ENCODE measurements at regions not wholly inside any gene's neighbourhood (a gene's known extent, or its start where the extent isn't known, plus 50 kb on each side); places are given as distances from the start of the nearest gene placed in this dataset.

DNA sequence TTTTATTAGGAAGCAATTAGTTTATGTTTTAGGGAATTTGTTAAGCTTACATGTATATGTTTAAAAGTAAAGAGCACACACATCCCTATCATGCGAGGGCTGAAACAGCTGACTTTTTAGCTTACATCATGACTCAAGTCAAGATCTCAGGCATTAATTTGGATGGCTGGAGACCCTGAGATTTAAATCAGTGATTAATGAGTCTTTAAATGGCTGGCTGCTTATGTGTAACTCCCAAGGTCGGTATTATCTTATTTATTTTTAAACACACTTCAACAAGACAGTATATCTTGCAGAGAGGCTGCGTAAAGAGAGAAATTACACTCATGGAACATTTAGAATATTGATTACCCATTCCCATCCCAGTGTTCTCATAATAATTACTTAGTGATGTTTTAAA, 169.4 kb downstream of the KBTBD8 start (continued):
- TF ChIP-seq, protein P1, sequence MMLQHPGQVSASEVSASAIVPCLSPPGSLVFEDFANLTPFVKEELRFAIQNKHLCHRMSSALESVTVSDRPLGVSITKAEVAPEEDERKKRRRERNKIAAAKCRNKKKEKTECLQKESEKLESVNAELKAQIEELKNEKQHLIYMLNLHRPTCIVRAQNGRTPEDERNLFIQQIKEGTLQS (IDR thresholded peaks at IDR 0.05; ENCODE audit: insufficient read depth, low read depth, low read length) = no peak
- TF ChIP-seq CTBP2 (IDR thresholded peaks at IDR 0.05; ENCODE audit: borderline replicate concordance, insufficient read depth, insufficient read length, low read length) (no peak), SP2 (IDR thresholded peaks at IDR 0.05; ENCODE audit: low read length) (no peak), TAF7 (optimal IDR thresholded peaks at IDR 0.05; ENCODE audit: borderline replicate concordance, low read depth, low read length) (no peak), SIRT6 (IDR thresholded peaks at IDR 0.05; ENCODE audit: low read length) (no peak)
- TF ChIP-seq, protein P2, sequence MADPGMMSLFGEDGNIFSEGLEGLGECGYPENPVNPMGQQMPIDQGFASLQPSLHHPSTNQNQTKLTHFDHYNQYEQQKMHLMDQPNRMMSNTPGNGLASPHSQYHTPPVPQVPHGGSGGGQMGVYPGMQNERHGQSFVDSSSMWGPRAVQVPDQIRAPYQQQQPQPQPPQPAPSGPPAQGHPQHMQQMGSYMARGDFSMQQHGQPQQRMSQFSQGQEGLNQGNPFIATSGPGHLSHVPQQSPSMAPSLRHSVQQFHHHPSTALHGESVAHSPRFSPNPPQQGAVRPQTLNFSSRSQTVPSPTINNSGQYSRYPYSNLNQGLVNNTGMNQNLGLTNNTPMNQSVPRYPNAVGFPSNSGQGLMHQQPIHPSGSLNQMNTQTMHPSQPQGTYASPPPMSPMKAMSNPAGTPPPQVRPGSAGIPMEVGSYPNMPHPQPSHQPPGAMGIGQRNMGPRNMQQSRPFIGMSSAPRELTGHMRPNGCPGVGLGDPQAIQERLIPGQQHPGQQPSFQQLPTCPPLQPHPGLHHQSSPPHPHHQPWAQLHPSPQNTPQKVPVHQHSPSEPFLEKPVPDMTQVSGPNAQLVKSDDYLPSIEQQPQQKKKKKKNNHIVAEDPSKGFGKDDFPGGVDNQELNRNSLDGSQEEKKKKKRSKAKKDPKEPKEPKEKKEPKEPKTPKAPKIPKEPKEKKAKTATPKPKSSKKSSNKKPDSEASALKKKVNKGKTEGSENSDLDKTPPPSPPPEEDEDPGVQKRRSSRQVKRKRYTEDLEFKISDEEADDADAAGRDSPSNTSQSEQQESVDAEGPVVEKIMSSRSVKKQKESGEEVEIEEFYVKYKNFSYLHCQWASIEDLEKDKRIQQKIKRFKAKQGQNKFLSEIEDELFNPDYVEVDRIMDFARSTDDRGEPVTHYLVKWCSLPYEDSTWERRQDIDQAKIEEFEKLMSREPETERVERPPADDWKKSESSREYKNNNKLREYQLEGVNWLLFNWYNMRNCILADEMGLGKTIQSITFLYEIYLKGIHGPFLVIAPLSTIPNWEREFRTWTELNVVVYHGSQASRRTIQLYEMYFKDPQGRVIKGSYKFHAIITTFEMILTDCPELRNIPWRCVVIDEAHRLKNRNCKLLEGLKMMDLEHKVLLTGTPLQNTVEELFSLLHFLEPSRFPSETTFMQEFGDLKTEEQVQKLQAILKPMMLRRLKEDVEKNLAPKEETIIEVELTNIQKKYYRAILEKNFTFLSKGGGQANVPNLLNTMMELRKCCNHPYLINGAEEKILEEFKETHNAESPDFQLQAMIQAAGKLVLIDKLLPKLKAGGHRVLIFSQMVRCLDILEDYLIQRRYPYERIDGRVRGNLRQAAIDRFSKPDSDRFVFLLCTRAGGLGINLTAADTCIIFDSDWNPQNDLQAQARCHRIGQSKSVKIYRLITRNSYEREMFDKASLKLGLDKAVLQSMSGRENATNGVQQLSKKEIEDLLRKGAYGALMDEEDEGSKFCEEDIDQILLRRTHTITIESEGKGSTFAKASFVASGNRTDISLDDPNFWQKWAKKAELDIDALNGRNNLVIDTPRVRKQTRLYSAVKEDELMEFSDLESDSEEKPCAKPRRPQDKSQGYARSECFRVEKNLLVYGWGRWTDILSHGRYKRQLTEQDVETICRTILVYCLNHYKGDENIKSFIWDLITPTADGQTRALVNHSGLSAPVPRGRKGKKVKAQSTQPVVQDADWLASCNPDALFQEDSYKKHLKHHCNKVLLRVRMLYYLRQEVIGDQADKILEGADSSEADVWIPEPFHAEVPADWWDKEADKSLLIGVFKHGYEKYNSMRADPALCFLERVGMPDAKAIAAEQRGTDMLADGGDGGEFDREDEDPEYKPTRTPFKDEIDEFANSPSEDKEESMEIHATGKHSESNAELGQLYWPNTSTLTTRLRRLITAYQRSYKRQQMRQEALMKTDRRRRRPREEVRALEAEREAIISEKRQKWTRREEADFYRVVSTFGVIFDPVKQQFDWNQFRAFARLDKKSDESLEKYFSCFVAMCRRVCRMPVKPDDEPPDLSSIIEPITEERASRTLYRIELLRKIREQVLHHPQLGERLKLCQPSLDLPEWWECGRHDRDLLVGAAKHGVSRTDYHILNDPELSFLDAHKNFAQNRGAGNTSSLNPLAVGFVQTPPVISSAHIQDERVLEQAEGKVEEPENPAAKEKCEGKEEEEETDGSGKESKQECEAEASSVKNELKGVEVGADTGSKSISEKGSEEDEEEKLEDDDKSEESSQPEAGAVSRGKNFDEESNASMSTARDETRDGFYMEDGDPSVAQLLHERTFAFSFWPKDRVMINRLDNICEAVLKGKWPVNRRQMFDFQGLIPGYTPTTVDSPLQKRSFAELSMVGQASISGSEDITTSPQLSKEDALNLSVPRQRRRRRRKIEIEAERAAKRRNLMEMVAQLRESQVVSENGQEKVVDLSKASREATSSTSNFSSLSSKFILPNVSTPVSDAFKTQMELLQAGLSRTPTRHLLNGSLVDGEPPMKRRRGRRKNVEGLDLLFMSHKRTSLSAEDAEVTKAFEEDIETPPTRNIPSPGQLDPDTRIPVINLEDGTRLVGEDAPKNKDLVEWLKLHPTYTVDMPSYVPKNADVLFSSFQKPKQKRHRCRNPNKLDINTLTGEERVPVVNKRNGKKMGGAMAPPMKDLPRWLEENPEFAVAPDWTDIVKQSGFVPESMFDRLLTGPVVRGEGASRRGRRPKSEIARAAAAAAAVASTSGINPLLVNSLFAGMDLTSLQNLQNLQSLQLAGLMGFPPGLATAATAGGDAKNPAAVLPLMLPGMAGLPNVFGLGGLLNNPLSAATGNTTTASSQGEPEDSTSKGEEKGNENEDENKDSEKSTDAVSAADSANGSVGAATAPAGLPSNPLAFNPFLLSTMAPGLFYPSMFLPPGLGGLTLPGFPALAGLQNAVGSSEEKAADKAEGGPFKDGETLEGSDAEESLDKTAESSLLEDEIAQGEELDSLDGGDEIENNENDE (IDR thresholded peaks at IDR 0.05; ENCODE audit: insufficient replicate concordance, low read length) = no peak

Measured in H1 (cell line).